Smooth muscle cell (in vitro differentiated cells): ENCODE measurements at regions not wholly inside any gene's neighbourhood (a gene's known extent, or its start where the extent isn't known, plus 50 kb on each side); places are given as distances from the start of the nearest gene placed in this dataset.
A peak's percentile ranks its signal among the peaks of the same experiment; 100 is the strongest.
"Not testable (repeated sequence)": the region's sequence is repeated elsewhere in the genome, so short reads cannot be mapped to it uniquely, and the experiment has no call there.

ENCODE experiments used
- DNase-seq: peaks from one replicate; lab custom pipeline; 2025; ENCODE audit not compliant: unreplicated experiment; lab: John Stamatoyannopoulos, UW
- H2AFZ ChIP-seq: fragments of 200-600 bp; sonication (generic); 2 replicates; pipeline ENCODE4 v1.6.0; 2016; ENCODE audit warnings: antibody characterized with exemption, low read depth, mild to moderate bottlenecking
- H3F3A ChIP-seq: fragments of 200-600 bp; sonication (generic); 2 replicates; pipeline ENCODE4 v1.6.0; 2017; ENCODE audit warnings: antibody characterized with exemption, low read depth
- H3K27ac ChIP-seq: fragments of 200-600 bp; sonication (generic); 2 replicates; pipeline ENCODE4 v1.5.1; 2016; ENCODE audit warnings: low read depth, mild to moderate bottlenecking
- H3K27me3 ChIP-seq: fragments of 200-600 bp; sonication (generic); 2 replicates; pipeline ENCODE4 v1.6.1; 2016; ENCODE audit warnings: low read depth, mild to moderate bottlenecking
- H3K36me3 ChIP-seq: fragments of 200-600 bp; sonication (generic); 2 replicates; pipeline ENCODE4 v1.5.1; 2016; ENCODE audit warnings: low read depth
- H3K4me1 ChIP-seq: fragments of 200-600 bp; sonication (generic); 2 replicates; pipeline ENCODE4 v1.5.1; 2016; ENCODE audit warnings: low read depth
- H3K4me2 ChIP-seq: fragments of 200-600 bp; sonication (generic); 2 replicates; pipeline ENCODE4 v1.6.0; 2016; ENCODE audit warnings: mild to moderate bottlenecking
- H3K4me3 ChIP-seq: fragments of 200-600 bp; sonication (generic); 2 replicates; pipeline ENCODE4 v1.5.1; 2016; ENCODE audit warnings: mild to moderate bottlenecking
- H3K79me2 ChIP-seq: fragments of 200-600 bp; sonication (generic); 2 replicates; pipeline ENCODE4 v1.6.0; 2016; ENCODE audit warnings: low read depth, mild to moderate bottlenecking
- H3K9ac ChIP-seq: fragments of 200-600 bp; sonication (generic); 2 replicates; pipeline ENCODE4 v1.6.0; 2016; ENCODE audit warnings: low read depth
- H3K9me3 ChIP-seq: fragments of 200-600 bp; sonication (generic); replicated peaks from 2 replicates; pipeline ENCODE4 v1.5.1; 2016; ENCODE audit warnings: low read depth
- H4K20me1 ChIP-seq: fragments of 200-600 bp; sonication (generic); 2 replicates; pipeline ENCODE4 v1.6.0; 2016; ENCODE audit warnings: low read depth
- CTCF ChIP-seq: fragments of 200-600 bp; sonication (generic); IDR thresholded peaks from 2 replicates; pipeline ENCODE4 v1.5.1; 2017; ENCODE audit warnings: borderline replicate concordance, mild to moderate bottlenecking, antibody characterized with exemption; ENCODE audit not compliant: insufficient read depth, poor library complexity, severe bottlenecking
- WGBS: methylation state at CpG from one replicate; pipeline ENCODE4 v1.1.7; 2016; ENCODE audit warnings: low lambda C conversion rate; 5-methylcytosine and 5-hydroxymethylcytosine counted together

DNA sequence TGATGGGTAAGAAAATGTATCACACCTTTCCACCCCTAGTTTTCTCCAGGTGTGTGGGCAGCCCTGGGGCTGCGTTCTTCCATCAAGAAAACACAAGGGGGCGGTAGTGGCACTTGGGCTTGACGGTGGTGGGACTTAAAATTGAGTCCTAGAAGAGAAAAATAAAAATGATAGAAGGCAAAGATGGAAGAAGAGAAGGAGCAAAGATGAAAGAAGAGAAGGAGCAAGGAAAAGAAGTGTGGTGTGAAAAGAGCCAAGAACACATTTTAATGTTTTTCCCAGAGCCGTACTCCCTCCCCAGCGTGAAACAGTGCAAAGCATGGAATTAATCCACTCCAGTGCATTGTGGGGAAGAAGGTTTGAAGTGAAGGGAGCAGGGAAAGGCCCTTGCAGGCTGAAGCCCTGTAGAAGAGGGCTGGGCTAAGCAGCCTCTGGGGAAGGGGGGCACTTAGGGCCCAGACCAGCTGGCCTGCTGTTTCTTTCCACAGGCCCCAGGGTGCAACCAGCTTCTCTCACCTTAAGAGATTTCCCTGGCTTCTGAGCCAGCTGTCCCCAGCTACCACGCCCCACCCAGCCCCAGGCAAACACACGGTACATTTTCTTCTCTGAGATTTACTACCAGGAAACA, 256.8 kb downstream of the RNF152 start:
- Histone ChIP-seq H3K27ac (no peak overlapping the region), H3K27me3 (no peaks in the 10 kb centered on the region), H2AFZ (peak overlapping the region; percentile 80), H3K9ac (peak overlapping the region; percentile 24), H3F3A (no peaks in the 10 kb centered on the region), H3K4me3 (no peak overlapping the region), H4K20me1 (no peaks in the 10 kb centered on the region), H3K4me1 (peaks cover 22% of the 10 kb centered on the region), H3K4me2 (peak overlapping the region; percentile 43), H3K36me3 (no peaks in the 10 kb centered on the region), H3K9me3 (no peaks in the 10 kb centered on the region), H3K79me2 (no peaks in the 10 kb centered on the region)
- WGBS, result 24% methylated on average over 7 of the region's 7 CpGs
- peak; percentile 11 for DNase-seq
- peak; percentile 80 for TF ChIP-seq CTCF

DNA sequence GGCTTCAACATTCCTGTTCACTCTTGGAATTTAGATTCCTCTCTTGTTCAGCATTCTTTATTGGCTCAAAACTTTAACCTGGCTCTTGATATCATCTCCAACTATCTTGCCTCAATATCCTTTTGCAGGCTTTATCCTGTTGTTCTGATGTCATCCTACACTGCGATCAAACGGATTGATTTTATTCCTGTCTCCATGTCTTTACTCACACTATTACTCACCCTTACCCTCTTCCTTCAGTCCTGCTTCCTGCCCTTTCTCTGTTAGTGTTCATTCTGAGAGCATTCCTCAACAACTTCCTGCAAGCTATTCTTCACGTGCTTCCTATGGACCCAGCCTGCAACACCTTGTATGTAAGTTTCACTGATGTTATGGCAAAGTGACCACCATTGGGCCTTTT, 264.7 kb downstream of the RNF152 start:
- TF ChIP-seq CTCF, result no peak
- no peaks in the 10 kb centered on the region for H3K4me1 ChIP-seq
- H3K27ac ChIP-seq, result no peak overlapping the region
- no peak for DNase-seq
- H4K20me1 ChIP-seq, result no peaks in the 10 kb centered on the region
- no peaks in the 10 kb centered on the region for H3F3A ChIP-seq
- H2AFZ ChIP-seq, result no peak overlapping the region
- H3K79me2 ChIP-seq, result no peaks in the 10 kb centered on the region
- H3K9me3 ChIP-seq, result no peaks in the 10 kb centered on the region
- no peaks in the 10 kb centered on the region for H3K27me3 ChIP-seq
- H3K9ac ChIP-seq, result no peak overlapping the region
- no peak overlapping the region for H3K4me2 ChIP-seq
- no peaks in the 10 kb centered on the region for H3K36me3 ChIP-seq
- no peak overlapping the region for H3K4me3 ChIP-seq
- 55% methylated on average over 3 of the region's 3 CpGs for WGBS

- H3K36me3 ChIP-seq, H3K79me2 ChIP-seq, H2AFZ ChIP-seq, DNase-seq, H3K27me3 ChIP-seq, H3K4me3 ChIP-seq, H3K9ac ChIP-seq, H3K4me1 ChIP-seq, H3K9me3 ChIP-seq, H3K4me2 ChIP-seq, H3F3A ChIP-seq, H4K20me1 ChIP-seq: not testable (repeated sequence)
- H3K27ac ChIP-seq, result peak overlapping the region; percentile 9
- 82% methylated on average over 3 of the region's 3 CpGs for WGBS
These were observed 268.2 kb downstream of the RNF152 start for GRCh38 chr18:61624631-61625030.

- H3K4me1 ChIP-seq, result no peaks in the 10 kb centered on the region
- no peaks in the 10 kb centered on the region for H3K36me3 ChIP-seq
- H3K4me3 ChIP-seq, result no peak overlapping the region
- no peak overlapping the region for H2AFZ ChIP-seq
- H3K4me2 ChIP-seq, result no peak overlapping the region
- H3K79me2 ChIP-seq, result no peaks in the 10 kb centered on the region
- no peaks in the 10 kb centered on the region for H4K20me1 ChIP-seq
- H3F3A ChIP-seq, result no peaks in the 10 kb centered on the region
- no peak overlapping the region for H3K9ac ChIP-seq
- no peaks in the 10 kb centered on the region for H3K9me3 ChIP-seq
- TF ChIP-seq CTCF, result no peak
- no peak for DNase-seq
- no peaks in the 10 kb centered on the region for H3K27me3 ChIP-seq
- no peak overlapping the region for H3K27ac ChIP-seq
- 89% methylated on average over 1 of the region's 1 CpG for WGBS
These were observed 273.0 kb downstream of the RNF152 start for GRCh38 chr18:61619783-61620182.
